Testis (tissue), 2 donors: ENCODE measurements at regions not wholly inside any gene's neighbourhood (a gene's known extent, or its start where the extent isn't known, plus 50 kb on each side); places are given as distances from the start of the nearest gene placed in this dataset.

Experiments
- DNase-seq: peaks from one replicate; pipeline ENCODE4 v3.0.0-alpha.2; 2019
- H3K27ac ChIP-seq, 2 donors: fragments of 200-600 bp; sonication (generic); one replicate each; pipeline ENCODE4 v1.5.1; 2019
- H3K27me3 ChIP-seq: fragments of 200-600 bp; sonication (generic); one replicate; pipeline ENCODE4 v1.5.1; 2019
- H3K36me3 ChIP-seq: fragments of 200-600 bp; sonication (generic); one replicate; pipeline ENCODE4 v1.5.1; 2017; ENCODE audit warnings: low read depth; ENCODE audit errors: missing control alignments
- H3K4me1 ChIP-seq: fragments of 200-600 bp; sonication (generic); one replicate; pipeline ENCODE4 v1.5.1; 2019
- H3K4me3 ChIP-seq, 2 donors: fragments of 200-600 bp; sonication (generic); one replicate each; pipeline ENCODE4 v1.5.1; 2017 to 2019
- H3K9me3 ChIP-seq: fragments of 200-600 bp; sonication (generic); one replicate; pipeline ENCODE4 v1.5.1; 2017
- POLR2A ChIP-seq: fragments of 450-650 bp; IDR thresholded peaks from one replicate; pipeline ENCODE4 v1.6.1; 2017; ENCODE audit warnings: antibody characterized with exemption, mild to moderate bottlenecking, moderate library complexity
- WGBS, 2 donors: methylation state at CpG; one replicate each; pipeline ENCODE4 v1.1.5; 2018; 5-methylcytosine and 5-hydroxymethylcytosine counted together
- intact Hi-C: fragments of 100-400 bp; cut with DNase I; formaldehyde crosslinking; loops from one replicate; pipeline ENCODE4 v1.15.1; 2023; ENCODE audit warnings: low total_unique reads
- TF ChIP-seq, protein P1 (sequence below), 3 experiments: fragments of 450-650 bp in 2 of 3; fragments of 200-600 bp in 1 of 3; sonication (generic) in 1 of 3; IDR thresholded peaks; one replicate each; pipeline ENCODE4 v1.5.1; 2016 to 2019; ENCODE audit warnings: antibody characterized with exemption in 3 of 3, mild to moderate bottlenecking in 2 of 3, moderate library complexity in 1 of 3

- DNase-seq, result no peak
- Histone ChIP-seq H3K27me3 (no peaks in the 10 kb centered on the region), H3K9me3 (no peaks in the 10 kb centered on the region), H3K4me3 (no peak overlapping the region), H3K36me3 (no peaks in the 10 kb centered on the region), H3K4me1 (no peaks in the 10 kb centered on the region), H3K27ac (no peak overlapping the region)
- intact Hi-C loops, result no loop called here
- 87 to 88% methylated on average over 5 of the region's 5 CpGs for WGBS, 2 donors
- TF ChIP-seq POLR2A, result no peak
- TF ChIP-seq, protein P1, sequence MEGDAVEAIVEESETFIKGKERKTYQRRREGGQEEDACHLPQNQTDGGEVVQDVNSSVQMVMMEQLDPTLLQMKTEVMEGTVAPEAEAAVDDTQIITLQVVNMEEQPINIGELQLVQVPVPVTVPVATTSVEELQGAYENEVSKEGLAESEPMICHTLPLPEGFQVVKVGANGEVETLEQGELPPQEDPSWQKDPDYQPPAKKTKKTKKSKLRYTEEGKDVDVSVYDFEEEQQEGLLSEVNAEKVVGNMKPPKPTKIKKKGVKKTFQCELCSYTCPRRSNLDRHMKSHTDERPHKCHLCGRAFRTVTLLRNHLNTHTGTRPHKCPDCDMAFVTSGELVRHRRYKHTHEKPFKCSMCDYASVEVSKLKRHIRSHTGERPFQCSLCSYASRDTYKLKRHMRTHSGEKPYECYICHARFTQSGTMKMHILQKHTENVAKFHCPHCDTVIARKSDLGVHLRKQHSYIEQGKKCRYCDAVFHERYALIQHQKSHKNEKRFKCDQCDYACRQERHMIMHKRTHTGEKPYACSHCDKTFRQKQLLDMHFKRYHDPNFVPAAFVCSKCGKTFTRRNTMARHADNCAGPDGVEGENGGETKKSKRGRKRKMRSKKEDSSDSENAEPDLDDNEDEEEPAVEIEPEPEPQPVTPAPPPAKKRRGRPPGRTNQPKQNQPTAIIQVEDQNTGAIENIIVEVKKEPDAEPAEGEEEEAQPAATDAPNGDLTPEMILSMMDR (IDR thresholded peaks at IDR 0.05), result no peak
Measured at GRCh38 chr15:26442680-26443079, 330.2 kb downstream of the GABRB3 start.

GRCh38 chr15:26439681-26440080 lies 333.2 kb downstream of the GABRB3 start:
- H3K36me3 ChIP-seq, result no peaks in the 10 kb centered on the region
- intact Hi-C loops, result no loop called here
- no peaks in the 10 kb centered on the region for H3K27me3 ChIP-seq
- no peak for DNase-seq
- no peak overlapping the region for H3K4me3 ChIP-seq
- TF ChIP-seq, protein P1 (IDR thresholded peaks at IDR 0.05), result no peak
- TF ChIP-seq POLR2A, result no peak
- WGBS, 2 donors, result 49 to 54% methylated on average over 3 of the region's 3 CpGs
- H3K27ac ChIP-seq, result no peak overlapping the region
- H3K4me1 ChIP-seq, result no peaks in the 10 kb centered on the region
- no peaks in the 10 kb centered on the region for H3K9me3 ChIP-seq

DNA sequence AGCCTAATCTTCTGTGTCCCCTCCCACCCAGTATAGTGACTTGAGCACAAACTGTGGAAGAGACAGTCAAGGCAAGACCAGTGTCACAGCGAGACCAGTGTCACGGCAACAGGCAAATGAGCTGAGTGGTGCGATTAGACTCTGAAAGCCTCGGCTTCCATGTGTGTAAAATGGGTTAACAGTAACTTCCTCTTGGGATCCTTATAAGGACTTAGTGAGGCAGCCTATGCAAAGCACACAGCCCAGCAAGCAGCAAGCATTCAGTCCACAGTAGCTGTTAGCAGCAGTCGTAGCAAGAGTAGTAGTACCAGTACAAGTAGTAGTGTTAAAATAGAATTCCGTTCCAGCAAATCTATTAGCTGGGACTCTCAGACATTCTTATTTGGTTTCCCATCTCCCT lies 334.1 kb downstream of the GABRB3 start:
- 81 to 94% methylated on average over 6 of the region's 6 CpGs for WGBS, 2 donors
- no peak overlapping the region for H3K27ac ChIP-seq
- TF ChIP-seq POLR2A, result no peak
- TF ChIP-seq, protein P1 (IDR thresholded peaks at IDR 0.05), result no peak
- no peaks in the 10 kb centered on the region for H3K9me3 ChIP-seq
- no peaks in the 10 kb centered on the region for H3K27me3 ChIP-seq
- no peak overlapping the region for H3K4me3 ChIP-seq
- H3K4me1 ChIP-seq, result no peaks in the 10 kb centered on the region
- H3K36me3 ChIP-seq, result no peaks in the 10 kb centered on the region
- intact Hi-C loops, result no loop called here
- DNase-seq, result no peak

GRCh38 chr15:26438316-26438715 lies 334.6 kb downstream of the GABRB3 start:
- Histone ChIP-seq H3K36me3 (no peaks in the 10 kb centered on the region), H3K4me1 (no peaks in the 10 kb centered on the region), H3K27ac (no peak overlapping the region), H3K4me3 (no peak overlapping the region), H3K27me3 (no peaks in the 10 kb centered on the region), H3K9me3 (no peaks in the 10 kb centered on the region)
- no peak for TF ChIP-seq POLR2A
- TF ChIP-seq, protein P1 (IDR thresholded peaks at IDR 0.05), result no peak
- intact Hi-C loops, result no loop called here
- DNase-seq, result no peak
- WGBS, 2 donors, result 53 to 69% methylated on average over 4 of the region's 4 CpGs

- H3K4me1 ChIP-seq, result no peaks in the 10 kb centered on the region
- no peaks in the 10 kb centered on the region for H3K27me3 ChIP-seq
- H3K36me3 ChIP-seq, result no peaks in the 10 kb centered on the region
- H3K27ac ChIP-seq, result no peak overlapping the region
- H3K9me3 ChIP-seq, result no peaks in the 10 kb centered on the region
- DNase-seq, result no peak
- whole genome bisulfite sequencing, 2 donors, result 81% methylated on average over 5 of the region's 5 CpGs
- TF ChIP-seq, protein P1 (IDR thresholded peaks at IDR 0.05), result no peak
- no peak for TF ChIP-seq POLR2A
- intact Hi-C loops, result no loop called here
- no peak overlapping the region for H3K4me3 ChIP-seq
Measured at GRCh38 chr15:26433818-26434217, 339.0 kb downstream of the GABRB3 start.
